ENCODE measurements at regions not wholly inside any gene's neighbourhood (a gene's known extent, or its start where the extent isn't known, plus 50 kb on each side); places are given as distances from the start of the nearest gene placed in this dataset.

DNA sequence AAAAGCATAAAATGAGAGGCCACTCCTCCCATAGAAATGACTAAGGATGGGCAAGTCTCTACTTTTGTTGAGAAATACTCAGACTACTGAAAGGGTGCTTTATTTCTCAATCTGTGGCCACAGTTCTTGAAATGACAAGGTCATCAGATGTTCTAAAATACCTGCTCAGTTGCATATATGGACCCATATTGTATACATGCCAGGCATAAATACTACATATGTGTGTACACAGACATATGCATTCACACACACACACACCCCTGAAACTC, 691.5 kb upstream of the SORCS1 start:
- TF ChIP-seq, protein P1, sequence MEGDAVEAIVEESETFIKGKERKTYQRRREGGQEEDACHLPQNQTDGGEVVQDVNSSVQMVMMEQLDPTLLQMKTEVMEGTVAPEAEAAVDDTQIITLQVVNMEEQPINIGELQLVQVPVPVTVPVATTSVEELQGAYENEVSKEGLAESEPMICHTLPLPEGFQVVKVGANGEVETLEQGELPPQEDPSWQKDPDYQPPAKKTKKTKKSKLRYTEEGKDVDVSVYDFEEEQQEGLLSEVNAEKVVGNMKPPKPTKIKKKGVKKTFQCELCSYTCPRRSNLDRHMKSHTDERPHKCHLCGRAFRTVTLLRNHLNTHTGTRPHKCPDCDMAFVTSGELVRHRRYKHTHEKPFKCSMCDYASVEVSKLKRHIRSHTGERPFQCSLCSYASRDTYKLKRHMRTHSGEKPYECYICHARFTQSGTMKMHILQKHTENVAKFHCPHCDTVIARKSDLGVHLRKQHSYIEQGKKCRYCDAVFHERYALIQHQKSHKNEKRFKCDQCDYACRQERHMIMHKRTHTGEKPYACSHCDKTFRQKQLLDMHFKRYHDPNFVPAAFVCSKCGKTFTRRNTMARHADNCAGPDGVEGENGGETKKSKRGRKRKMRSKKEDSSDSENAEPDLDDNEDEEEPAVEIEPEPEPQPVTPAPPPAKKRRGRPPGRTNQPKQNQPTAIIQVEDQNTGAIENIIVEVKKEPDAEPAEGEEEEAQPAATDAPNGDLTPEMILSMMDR (conservative IDR thresholded peaks at IDR 0.05; ENCODE audit: low read depth, low read length), result no peak
- TF ChIP-seq EZH2 (IDR thresholded peaks at IDR 0.05; ENCODE audit: low read length, unreplicated experiment), result no peak
